ENCODE measurements at regions not wholly inside any gene's neighbourhood (a gene's known extent, or its start where the extent isn't known, plus 50 kb on each side); places are given as distances from the start of the nearest gene placed in this dataset.

- TF ChIP-seq POLR2A (IDR thresholded peaks at IDR 0.05; ENCODE audit: low read depth, low read length) (no peak), POLR2AphosphoS5 (IDR thresholded peaks at IDR 0.05; ENCODE audit: low read depth, low read length) (no peak), PAX5 (IDR thresholded peaks at IDR 0.05; ENCODE audit: insufficient read depth, low read length, severe bottlenecking) (no peak), TAF1 (IDR thresholded peaks at IDR 0.05; ENCODE audit: low read depth, low read length) (no peak), SPI1 (IDR thresholded peaks at IDR 0.05; ENCODE audit: low read depth, low read length) (no peak), POU2F2 (IDR thresholded peaks at IDR 0.05; ENCODE audit: low read depth, low read length) (no peak)
Observed at GRCh38 chr7:26049081-26049480, 102.9 kb upstream of the NFE2L3 start.
